HG02588 (cell line): ENCODE measurements at regions not wholly inside any gene's neighbourhood (a gene's known extent, or its start where the extent isn't known, plus 50 kb on each side); places are given as distances from the start of the nearest gene placed in this dataset.

Experiments
- ATAC-seq: cut with Tn5 transposase; IDR thresholded peaks from one replicate; pipeline ENCODE4 v1.9.1; 2021; ENCODE audit warnings: mild to moderate bottlenecking, moderate library complexity; ENCODE audit not compliant: unreplicated experiment

DNA sequence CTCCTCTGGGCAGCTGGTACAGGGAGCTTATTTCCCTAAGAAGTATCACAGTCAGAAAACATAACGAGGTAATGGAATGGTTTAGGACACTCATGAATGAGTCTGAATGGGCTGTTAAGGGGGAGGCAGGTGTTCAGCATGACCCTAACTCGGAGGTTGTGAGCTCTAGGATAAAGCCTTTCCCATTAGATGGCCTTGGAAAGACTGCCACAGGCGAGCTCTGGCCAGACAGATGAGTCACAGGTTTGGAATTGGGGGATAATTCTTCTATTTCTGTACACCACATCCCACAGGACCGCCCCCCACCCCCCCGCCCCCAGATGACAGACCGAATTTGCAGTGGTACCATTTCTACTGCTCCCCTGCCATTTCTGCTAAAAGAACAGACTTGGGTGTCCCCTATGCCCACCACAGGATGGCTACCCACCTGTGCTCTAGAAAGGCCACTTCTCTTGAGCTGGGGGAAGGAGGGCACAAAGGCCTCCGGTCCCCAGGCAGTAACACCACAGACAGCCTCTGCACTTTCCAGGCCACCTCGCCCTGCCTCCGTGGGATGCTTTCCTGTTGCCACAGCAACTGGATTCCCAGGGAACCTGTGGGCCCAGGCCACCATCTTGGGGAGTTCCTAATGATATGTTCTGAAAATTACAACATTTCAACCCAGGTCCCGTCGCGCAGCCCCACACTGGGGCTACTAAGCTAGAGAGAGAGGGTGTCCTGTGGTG, 76.7 kb downstream of the TRIM29 start:
- no peak for ATAC-seq

DNA sequence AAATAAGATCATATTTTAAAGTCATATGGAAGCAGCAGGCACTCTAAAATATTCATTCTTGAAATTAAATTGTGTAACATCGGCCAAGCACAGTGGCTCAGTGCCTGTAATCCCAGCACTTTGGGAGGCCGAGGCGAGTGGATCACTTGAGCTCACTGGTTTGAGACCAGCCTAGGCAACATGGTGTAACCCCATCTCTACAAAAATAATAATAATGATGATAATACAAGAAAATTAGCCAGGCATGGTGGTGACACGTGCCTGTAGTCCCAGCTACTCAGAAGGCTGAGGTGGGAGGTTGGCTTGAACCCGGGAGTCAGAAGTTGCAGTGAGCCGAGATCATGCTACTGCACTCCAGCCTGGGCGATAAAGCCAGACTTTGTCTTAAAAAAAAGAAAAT, 77.4 kb downstream of the TRIM29 start:
- ATAC-seq = no peak

DNA sequence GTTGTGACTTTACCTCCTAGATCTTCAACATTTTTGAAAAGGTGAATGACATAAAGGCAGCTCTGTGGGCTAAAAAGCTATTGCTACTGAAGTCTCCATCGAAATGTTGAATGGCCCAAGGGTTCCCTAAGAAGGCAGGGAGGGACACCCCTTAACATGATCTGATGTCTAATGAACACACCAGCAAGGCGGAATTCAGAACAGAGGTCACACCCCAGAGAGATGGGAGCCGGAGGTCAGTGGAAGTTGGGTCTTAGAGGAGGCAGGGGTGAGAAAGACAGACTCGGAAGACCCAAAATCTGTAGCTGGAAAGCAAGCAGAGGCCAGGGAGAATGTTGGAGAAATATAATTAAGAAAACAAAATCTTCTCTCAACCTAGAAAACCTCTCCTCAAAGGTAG, 79.0 kb downstream of the TRIM29 start:
- ATAC-seq = no peak

DNA sequence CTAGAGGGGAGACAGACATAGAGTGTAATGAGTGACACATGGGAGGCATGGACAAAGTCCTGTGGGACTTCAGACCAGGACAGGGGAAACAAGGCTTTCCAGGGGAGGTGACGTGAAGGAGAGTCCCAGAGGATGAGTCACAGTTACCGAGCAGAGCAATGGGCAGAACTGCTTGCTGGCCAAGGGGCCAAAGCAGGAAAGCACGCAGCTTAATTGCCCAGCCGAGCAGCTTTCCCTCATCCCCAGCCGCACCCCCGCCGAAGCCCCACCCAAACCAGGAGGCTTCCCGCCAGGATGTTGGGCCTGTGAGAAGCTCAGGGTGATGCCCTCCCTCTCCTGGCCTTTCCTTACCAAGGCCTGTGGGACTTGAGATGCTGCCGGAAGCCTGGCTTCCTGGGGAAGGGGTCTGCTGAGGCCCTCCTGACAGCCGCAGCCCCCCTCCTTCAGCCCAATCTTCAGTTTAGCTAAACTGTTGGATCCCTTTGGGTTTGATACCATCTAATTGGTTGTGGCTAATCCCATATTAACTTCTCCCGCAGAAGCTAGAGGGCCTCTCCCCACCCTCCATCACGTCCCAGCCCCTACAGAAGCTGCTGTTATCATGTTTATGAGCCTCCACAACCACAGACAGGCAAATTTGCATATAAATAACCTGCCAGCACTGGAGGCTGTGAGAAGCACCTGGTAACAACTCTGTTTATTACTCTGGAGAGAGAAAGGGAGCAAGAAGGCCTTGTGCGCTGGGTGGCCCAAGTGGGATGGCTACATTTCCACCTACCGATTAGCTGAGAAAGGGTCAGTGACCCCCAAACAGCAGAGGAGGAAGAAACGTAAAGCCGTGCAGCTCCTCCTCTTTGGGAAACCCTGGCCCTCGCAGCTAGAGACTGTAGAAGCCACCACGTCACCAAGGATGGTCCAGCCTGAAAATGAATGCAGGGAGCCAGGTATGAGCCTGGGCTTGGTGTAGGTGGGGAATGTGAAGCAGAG, 80.0 kb downstream of the TRIM29 start:
- no peak for ATAC-seq

DNA sequence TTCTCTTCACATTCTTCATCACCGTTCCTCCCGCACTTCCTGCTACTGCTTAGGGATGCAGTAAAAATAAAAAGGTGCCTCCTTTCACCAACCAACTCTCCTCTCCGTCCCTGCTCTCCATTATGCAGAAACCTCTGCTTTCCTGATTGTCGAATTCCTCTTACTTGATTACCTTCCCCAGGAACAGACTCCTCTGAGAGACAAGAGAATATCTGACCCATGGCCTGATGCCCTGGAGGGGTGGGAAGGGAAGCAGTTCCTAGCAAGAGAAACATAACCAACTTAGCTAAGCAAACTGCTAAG, 80.9 kb downstream of the TRIM29 start:
- no peak for ATAC-seq

DNA sequence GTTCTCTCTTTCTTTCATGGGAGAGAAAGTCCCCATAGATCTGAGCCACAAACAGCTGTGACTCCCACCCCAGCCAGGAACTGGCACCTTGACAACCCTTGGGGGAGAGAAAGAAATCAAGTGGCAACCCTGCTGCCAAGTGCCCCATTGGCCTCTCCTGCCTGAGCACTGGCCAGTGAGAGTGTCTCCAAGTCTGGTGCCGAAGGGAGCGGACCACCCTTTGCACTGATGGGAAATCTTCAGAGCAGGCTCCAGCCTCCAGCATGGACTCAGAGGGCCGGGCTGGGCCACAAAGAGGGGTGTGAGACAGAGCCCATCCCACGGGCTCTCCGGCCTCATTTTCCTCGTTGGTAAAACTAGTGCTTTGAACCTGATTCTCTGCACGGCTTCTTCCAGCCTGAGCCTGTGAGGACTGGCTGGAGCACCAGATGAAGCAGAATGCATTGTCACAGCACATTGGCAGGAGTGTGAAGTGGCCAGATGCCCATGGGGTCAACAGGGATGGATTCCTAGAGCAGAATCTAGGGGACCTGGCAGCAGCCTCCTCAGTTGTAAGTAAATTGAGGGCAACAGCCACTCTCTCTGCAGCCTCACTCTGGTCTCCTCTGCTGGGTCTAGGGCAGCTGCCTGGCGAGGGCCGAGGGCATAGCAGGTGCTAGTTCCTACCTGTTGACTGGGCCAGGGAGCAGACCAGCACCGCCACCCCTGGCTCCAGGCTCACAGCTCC, 81.4 kb downstream of the TRIM29 start:
- no peak for ATAC-seq

DNA sequence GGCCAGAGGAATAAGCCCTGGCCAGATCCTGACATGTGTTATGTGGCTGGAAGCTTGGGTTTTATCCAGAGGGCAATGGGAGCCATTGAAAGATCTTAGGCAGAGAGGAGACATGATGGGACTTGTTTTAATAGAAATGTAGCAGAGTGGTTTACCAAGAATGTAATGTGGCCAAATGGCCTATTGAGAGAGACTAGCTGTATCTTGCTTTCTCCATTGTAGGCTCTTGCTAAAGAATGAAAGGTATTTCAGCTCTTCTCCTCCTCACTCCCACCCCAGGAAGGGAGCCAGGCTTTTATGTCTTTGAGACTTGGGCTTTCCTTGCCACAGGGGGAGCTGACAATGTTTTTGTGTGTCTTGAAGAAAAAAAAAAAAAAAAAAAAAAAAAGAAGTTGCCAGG, 82.3 kb downstream of the TRIM29 start:
- ATAC-seq = no peak

DNA sequence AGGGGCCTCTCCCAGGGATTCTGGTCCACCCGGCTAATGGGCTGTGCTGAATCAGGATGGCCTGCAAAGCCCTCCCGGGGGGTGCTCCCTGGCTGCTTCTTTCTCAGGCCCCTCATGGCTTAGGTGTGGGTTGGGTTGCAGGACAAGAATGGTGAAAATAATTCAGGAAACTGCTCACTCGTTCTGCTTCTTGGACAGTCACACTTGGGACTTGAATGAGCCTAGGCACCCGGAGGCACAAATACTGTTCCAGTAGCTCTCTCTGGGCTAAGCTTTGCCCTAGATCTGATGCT, 83.2 kb downstream of the TRIM29 start:
- ATAC-seq = no peak

DNA sequence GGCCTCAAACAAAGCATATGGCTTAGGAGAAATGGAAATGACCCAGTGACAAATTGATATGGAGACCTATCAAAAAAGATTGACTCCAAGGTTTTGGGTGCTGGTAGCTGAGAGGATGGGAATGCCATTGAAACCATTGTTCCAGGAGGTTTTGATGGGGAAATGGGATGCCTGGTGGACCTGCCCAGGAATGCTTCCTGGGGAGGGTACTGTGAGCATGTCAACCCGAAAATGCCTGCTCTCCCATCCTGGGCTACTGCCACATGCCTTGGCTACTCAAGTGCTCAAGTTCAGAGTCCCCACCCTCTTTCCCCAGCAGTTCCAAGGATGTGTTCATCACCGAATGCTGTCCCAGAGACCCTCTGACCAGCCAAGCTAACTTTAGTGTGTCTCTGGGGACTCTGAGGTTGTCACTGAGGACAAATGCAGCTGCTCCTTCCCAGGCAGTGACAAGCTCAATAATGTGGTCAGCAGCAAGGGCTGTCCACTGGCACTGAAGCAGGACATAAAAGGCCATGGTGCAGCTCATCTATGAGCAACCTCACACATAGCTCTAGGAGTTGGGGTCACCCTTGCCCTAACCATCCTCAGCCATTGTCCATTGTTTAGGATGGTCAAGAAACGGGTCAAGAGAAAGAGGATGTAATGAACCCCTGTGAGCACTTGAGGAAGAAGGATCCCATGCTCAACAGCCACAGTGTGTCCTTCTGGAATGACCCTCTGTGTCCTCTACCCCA, 83.7 kb downstream of the TRIM29 start:
- ATAC-seq = no peak

DNA sequence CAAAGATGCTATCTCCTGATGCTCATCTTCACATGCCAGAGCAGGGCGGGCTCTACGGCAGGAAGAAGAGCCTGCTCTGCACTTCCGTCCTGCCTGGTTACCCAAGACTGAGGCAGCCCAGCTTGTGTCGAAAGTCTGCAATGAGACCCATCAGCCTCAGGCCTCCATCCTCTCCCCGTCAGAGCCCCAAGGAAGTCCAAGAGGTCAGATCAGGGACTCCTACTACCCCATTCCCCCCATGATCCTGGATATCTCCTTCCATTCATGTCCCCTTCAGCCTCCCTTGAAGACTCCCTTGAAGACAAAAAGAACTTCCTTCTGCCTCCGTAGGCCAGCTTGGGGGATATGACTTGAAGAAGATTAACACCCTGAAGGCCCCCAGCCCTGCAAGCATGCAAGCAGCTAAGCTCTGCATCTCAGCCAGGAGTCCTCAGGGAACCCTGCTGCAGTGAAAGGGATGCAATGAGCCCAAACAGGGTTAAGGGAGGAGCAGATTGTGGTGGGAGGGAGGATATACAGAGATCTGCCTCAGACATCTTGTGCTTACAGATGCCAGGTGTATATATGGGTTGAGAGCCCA, 85.6 kb downstream of the TRIM29 start:
- no peak for ATAC-seq

DNA sequence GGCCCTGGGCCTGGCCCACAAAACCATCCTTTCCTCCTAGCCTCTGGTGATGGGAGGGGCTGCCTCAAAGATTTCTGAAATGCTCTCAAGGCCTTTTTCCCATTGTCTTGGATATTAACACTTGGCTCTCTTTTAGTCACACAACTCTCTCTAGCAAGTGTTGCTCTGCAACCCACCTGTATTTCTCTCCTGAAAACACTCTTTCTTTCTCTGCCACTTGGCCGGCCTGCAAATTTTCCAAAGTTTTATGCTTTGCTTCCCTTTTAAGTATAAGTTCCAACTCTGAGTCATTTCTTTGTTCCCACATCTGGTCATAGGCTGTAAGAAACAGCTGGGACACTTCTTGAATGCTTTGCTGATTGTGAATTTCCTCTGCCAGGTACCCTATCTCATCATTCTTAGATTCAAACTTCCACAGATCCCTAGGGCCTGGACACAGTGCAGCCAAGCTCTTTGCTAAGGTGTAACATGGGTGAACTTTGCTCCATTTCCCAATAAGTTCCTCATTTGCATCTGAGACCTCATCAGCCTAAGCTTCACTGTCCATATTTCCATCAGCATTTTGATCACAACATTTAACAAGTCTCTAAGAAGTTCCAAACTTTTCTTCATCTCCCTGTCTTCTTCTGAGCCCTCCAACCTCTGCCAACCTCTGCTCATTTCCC, 93.8 kb downstream of the TRIM29 start:
- ATAC-seq = no peak

DNA sequence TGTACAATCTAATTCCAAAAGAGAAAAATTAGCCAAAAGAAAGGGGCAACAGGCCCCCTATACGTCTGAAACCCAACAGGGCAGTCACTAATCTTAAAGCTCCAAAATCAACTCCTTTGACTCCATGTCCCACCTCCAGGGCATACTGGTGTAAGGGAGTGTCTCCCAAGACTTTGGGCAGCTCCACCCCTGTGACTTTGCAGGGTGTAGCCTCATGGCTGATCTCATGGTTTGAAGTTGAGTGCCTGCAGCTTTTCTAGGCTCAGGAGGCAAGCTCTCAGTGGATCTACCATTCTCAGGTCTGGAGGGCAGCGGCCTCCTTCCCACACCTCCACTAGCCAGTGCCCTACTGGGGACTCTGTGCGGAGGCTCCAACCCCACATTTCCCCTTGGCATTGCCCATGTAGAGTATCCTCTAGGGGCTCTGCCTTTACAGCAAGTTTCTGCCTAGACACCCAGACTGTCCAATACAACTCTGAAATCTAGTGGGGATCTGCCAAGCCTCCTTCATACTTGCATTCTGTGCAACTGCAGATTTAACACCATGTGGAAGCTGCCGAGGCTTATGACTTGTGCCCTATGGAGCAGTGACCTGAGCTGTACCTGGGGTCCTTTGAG, 94.5 kb downstream of the TRIM29 start:
- ATAC-seq = no peak

DNA sequence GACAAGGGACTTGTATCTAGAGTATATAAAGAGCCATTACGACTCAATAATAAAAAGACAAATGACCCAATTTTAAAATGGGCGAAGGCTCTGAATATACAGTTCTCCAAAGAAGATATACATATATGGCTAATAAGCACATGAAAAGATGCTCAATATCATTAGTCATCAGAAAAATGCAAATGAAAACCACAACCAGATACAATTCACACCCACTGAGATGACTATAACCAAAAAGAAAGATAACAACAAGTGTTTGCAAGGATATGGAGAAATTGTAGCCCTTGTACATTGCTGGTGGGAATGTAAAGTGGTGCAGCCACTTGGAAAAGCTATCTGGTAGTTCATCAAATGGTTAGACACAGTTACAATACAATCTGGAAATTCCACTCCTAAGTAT, 96.3 kb downstream of the TRIM29 start:
- ATAC-seq = no peak

DNA sequence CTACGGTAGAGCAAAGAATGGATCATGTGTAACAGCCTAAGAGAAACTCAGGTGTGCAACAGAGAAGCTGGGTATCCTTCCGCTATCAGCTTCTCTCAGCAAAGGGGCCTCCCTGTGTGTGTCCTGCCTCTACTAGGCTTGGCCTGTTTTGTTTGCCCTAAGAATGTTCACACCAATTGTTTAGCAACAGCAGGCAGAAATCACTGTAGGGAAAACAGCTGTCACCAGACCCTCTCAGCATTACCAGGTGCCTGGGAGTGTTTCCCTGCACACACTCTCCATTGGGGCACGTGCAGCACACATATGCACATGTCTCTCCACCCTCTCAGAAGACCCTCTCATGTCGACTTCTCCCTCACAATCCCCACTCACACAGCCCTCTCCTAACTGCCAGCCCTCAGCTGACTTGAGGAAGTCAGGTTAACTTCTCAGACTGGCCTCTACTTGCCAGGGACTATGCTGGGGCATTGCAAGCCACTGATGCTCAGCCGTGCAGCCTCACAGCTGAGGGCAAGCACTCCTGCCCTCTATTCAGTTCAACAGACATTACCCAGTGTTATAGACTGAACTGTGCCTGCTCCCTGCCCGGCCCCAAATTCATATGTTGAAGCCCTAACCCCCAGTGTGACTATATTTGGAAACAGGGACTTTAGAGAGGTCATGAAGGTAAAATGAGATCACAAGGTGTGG, 97.6 kb downstream of the TRIM29 start:
- no peak for ATAC-seq

DNA sequence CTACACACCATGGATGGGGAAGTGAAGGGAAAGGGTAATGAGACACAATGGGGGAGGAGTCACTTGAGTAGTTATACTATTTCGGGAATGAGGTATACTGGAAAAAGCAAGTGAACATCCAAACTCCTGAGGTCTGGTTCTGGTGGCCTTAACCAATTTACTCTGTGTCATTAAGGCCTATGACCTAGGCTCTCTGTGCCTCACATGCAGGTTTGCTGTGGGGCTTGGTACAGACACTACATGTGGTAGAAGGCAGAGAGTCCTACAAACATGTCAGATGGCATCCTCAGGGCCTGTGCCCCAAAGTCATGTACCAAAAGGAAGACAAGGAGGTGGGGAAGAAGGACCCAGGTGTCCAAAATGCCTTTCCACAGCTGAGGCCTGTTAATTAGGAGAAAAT, 98.9 kb downstream of the TRIM29 start:
- ATAC-seq = no peak

DNA sequence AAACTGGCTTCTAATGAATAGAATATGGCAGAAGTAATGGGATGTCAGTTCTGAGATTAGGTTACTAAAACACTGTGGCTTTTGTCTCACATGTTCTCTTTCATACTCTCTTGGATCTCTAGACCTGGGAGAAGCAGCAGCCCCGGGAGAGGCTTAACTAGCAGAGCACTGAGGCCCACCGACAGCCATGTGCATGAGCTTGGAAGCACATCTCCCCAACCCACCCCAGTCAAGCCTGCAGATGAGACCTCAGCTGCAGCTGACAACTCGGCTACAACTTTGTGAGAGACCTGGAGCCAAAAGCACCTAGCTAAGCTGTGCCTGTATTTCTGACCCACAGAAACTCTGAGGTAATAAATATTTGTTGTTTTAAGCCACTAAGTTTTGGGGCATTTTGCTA, 100.8 kb downstream of the TRIM29 start:
- ATAC-seq = no peak

DNA sequence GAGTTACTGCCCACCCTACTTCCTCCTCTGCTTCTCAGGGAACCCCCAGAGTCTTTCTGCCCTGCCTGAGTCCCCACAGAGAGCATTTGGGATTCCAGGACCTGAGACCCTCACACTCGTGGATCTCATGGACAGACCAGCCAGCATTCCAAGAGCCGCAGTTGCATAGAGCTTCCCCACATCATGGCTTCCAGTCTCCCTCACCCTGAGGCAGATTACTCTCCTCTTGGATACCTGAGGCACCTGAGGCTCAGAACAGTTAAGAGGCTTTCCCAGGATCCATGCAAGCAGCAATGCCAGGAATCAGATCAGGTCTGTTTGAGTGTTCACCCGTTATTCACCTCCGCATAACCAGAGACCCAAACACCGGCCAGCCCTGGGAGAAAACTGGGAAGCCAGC, 102.2 kb downstream of the TRIM29 start:
- ATAC-seq = no peak

DNA sequence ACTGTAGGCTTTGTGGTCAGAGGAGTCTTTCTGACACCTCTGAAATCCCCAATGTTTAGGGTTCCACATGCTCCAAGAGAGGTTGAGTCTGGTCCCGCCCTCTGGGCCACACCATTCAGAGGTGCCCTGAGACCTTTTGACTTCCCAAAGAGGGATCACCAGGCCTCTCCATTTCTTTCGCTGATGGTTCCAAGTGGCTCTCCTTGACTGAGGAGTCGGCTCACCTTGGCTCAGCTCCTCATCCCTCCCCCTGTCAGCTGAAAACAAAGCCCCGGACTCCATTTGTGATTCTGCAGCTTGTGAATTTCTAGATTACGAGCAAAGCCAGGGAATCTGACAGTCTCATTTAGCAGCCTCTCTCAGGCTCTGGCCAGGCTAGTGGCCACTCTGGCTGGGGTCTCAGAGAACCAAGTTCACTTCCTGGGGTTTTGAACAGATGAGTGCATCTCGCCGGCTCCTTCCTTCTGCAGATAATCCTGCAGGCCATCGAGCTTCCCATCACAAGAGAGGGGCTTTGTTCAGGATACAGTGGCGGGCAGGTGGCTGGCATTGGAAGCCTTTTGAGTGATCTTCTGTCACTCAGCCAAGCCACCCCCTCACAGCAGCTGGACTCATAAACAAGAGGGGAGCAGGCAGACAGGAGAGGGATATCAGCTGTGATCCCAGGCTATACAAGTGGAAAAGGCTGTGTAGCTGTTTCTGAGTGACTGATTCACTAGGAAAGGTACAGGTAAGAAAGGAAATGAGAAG, 102.9 kb downstream of the TRIM29 start:
- ATAC-seq = no peak
